Activated CD8-positive, alpha-beta T cell treated with anti-CD3 and anti-CD28 coated beads, Interleukin-2, amount 10 ng/mL, durations not matched to agents 7 days and 5 days (primary cell): ENCODE measurements at regions not wholly inside any gene's neighbourhood (a gene's known extent, or its start where the extent isn't known, plus 50 kb on each side); places are given as distances from the start of the nearest gene placed in this dataset.

Experiments
- ATAC-seq: fragments of 150-1000 bp; cut with Tn5 transposase; one replicate; pipeline ENCODE4 v1.10.0; 2021; ENCODE audit warnings: moderate library complexity
- CTCF ChIA-PET: fragments of 350-600 bp; sonication (Branson Sonifier 250); formaldehyde crosslinking; loops from one replicate; lab custom pipeline; 2021; ENCODE audit warnings: antibody characterized with exemption; lab: Charles Lee
- POLR2A ChIA-PET: fragments of 350-600 bp; sonication (Branson Sonifier 250); formaldehyde crosslinking; loops from one replicate; lab custom pipeline; 2021; ENCODE audit warnings: antibody characterized with exemption; lab: Charles Lee
- DNase-seq: peaks from one replicate; pipeline ENCODE4 v3.0.0-alpha.2; 2020
- H3K27ac Mint-ChIP-seq: one replicate; pipeline ENCODE4 v1.8.0; 2021; ENCODE audit warnings: mild to moderate bottlenecking, mixed read lengths
- H3K27me3 Mint-ChIP-seq: one replicate; pipeline ENCODE4 v1.8.0; 2021; ENCODE audit warnings: low read depth, mixed read lengths
- H3K36me3 Mint-ChIP-seq: one replicate; pipeline ENCODE4 v1.8.0; 2021; ENCODE audit warnings: low read depth, mixed read lengths
- H3K4me1 Mint-ChIP-seq: one replicate; pipeline ENCODE4 v1.8.0; 2021; ENCODE audit warnings: low read depth, mixed read lengths
- H3K4me3 Mint-ChIP-seq: one replicate; pipeline ENCODE4 v1.8.0; 2021; ENCODE audit warnings: mild to moderate bottlenecking, mixed read lengths
- H3K9me3 Mint-ChIP-seq: one replicate; pipeline ENCODE4 v1.8.0; 2022; ENCODE audit warnings: mixed read lengths; ENCODE audit not compliant: insufficient read depth

DNA sequence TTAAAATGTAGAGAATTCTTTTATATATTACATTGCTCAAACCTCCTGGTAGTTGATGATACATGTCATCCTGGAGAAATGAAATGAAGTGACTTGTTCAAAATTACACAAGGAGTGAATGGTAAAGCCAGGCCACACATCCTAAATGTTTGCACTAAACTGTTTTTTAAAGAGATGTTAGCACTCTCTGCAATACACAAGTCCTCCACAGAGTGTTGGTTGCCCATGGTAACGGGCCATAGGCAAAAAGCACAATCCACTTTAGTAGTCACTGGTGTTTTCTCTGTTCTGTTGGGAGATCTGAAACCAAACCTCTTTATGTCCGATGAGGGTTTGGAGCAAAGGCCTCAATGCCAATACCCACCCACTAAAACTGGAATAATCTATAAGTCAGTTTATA, 907.4 kb downstream of the NTRK3 start:
- ATAC-seq (no peak), DNase-seq (no peak)
- ChIA-PET CTCF (no interaction called here), POLR2A (no interaction called here)
- Mint-ChIP-seq H3K36me3 (no peaks in the 10 kb centered on the region), H3K4me3 (no peak overlapping the region), H3K27me3 (no peaks in the 10 kb centered on the region), H3K27ac (no peak overlapping the region), H3K9me3 (no peaks in the 10 kb centered on the region), H3K4me1 (no peaks in the 10 kb centered on the region)

DNA sequence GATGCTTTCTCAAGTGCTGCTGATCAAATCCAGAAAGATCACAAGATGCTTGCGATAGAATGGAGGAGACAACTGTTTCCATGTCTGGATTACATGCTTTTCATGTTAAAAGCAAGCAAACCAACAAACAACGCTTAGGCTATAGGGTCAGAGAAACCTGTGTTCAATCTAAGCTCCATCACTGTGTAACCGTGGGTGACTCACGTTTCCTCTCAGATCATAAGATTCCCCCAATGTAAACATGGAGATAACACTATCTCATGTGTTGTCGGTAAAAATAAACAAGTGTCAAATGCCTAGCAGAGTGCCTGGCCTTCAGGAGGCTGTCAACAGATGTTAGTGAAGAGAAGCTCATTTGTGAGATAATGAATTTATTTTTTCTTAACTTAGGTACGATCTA, 907.8 kb downstream of the NTRK3 start:
- POLR2A ChIA-PET, result no interaction called here
- H3K9me3 Mint-ChIP-seq, result no peaks in the 10 kb centered on the region
- CTCF ChIA-PET, result no interaction called here
- no peaks in the 10 kb centered on the region for H3K4me1 Mint-ChIP-seq
- H3K27ac Mint-ChIP-seq, result no peak overlapping the region
- H3K36me3 Mint-ChIP-seq, result no peaks in the 10 kb centered on the region
- no peaks in the 10 kb centered on the region for H3K27me3 Mint-ChIP-seq
- no peak for DNase-seq
- no peak overlapping the region for H3K4me3 Mint-ChIP-seq
- no peak for ATAC-seq

DNA sequence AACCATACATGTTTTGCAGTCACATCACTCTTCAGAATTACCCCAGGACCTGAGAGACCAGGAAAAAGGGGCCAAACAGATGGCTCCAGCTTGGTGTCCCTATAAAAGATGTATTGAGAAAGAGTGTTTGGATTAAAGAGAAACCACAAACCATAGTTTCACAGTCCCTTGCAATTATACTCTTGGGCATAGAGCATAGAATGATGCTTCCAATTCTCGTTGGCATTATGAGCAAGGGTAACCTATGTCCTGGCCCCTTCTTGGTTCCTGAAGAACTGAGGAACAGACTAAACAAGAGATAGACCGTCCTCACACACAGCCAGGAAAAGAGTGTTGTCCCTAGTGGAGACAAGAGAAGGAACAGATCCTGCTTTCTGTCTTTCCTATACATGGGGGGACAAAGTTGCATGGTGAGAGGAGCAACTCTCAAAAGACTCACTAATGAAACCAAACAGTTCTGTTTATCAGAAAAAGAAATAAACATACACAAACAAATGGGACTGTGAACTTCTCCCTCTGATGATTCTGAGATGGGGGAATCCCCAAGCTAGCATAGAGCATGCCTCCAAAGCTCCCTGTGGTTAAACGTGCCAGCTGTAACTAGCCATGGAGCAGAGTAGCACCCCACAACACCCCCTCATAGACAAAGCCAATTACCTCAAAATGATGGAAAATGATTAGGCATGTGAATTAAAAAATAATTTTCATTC, 908.6 kb downstream of the NTRK3 start:
- H3K4me1 Mint-ChIP-seq, result no peaks in the 10 kb centered on the region
- ATAC-seq, result no peak
- H3K27me3 Mint-ChIP-seq, result no peaks in the 10 kb centered on the region
- H3K27ac Mint-ChIP-seq, result no peak overlapping the region
- CTCF ChIA-PET, result no interaction called here
- H3K36me3 Mint-ChIP-seq, result no peaks in the 10 kb centered on the region
- H3K9me3 Mint-ChIP-seq, result no peaks in the 10 kb centered on the region
- no peak overlapping the region for H3K4me3 Mint-ChIP-seq
- no peak for DNase-seq
- POLR2A ChIA-PET, result no interaction called here

DNA sequence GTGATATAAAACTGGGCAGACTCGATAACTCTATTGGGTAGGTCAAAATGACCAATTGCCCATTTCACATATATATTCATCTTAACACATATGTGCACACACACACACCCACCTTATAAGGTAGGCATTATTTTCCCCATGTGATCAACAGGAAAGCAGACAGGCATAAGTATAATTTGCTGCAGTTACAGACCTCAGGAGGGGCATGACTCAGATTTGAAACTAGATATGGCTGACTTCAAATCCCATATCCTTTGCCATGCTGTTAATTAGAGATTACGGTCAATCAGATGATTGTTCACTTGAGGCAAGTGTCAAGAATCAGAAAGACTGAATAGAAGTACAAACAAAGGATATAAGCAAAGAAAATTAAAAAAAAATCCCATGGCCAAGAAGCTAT, 910.6 kb downstream of the NTRK3 start:
- Mint-ChIP-seq H3K27me3 (no peaks in the 10 kb centered on the region), H3K4me1 (no peaks in the 10 kb centered on the region), H3K4me3 (no peak overlapping the region), H3K36me3 (no peaks in the 10 kb centered on the region), H3K27ac (no peak overlapping the region), H3K9me3 (no peaks in the 10 kb centered on the region)
- ChIA-PET POLR2A (no interaction called here), CTCF (no interaction called here)
- DNase-seq, result no peak
- no peak for ATAC-seq

DNA sequence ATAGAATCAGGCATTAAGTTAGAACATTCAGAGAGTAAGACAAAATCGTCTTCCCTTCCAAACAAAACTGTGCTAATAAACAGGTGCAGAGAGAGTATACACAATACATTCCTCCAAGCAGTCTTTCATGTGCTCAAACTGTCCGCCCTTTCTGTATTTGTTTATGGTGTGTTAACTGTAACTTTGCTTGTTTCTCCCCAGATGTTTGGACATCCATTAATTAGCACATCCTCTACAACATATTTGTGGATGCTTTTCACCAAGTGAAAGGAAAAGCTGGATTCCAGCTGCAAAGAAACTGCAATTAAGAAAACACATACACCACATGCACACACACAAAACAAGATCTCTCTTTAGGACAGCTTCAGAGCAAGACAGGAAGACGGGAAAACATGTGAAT, 912.6 kb downstream of the NTRK3 start:
- Mint-ChIP-seq H3K4me1 (no peaks in the 10 kb centered on the region), H3K27ac (no peak overlapping the region), H3K36me3 (no peaks in the 10 kb centered on the region), H3K9me3 (no peaks in the 10 kb centered on the region), H3K4me3 (no peak overlapping the region), H3K27me3 (no peaks in the 10 kb centered on the region)
- CTCF ChIA-PET, result no interaction called here
- no peak for DNase-seq
- POLR2A ChIA-PET, result no interaction called here
- no peak for ATAC-seq

DNA sequence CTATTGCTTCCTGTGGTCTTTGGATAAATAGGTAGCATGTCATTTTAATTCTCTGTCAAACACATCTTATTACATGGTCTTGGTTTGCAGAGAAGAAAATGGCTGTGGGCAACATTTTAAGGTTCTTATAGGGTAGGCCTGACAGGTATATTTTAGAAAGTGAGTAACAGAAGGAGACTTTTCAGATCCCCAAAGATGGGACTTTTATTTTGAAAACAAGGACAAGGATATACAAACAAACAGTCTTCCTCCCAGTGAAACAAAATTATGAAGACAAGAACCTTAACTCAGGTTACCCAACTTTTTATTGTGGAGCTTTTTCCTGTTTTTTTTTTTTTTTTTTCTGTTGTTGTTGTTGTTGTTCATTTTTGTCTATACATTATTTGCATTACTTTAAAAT, 916.2 kb downstream of the NTRK3 start:
- Mint-ChIP-seq H3K4me1 (no peaks in the 10 kb centered on the region), H3K27me3 (no peaks in the 10 kb centered on the region), H3K4me3 (no peak overlapping the region), H3K36me3 (no peaks in the 10 kb centered on the region), H3K9me3 (no peaks in the 10 kb centered on the region), H3K27ac (no peak overlapping the region)
- no peak for ATAC-seq
- ChIA-PET CTCF (no interaction called here), POLR2A (no interaction called here)
- no peak for DNase-seq

DNA sequence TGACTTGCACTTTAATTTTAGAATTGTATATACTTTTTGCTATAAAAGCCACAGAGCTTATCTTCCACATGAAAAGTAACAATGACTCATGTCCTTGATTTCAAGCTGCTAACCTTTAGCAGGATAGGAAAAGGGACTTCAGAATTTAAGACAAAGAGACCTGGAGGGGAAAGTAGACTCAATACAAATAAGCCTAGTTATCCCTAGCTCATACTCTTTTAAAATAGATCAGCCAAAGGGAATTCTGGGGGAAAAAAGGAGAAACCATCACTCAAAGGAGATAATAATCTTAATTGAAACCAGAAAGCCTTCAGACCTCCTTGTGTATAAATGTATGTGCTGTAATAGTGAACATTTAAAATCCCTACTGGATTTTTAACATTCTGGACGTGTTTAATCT, 930.3 kb downstream of the NTRK3 start:
- H3K27me3 Mint-ChIP-seq, result no peaks in the 10 kb centered on the region

DNA sequence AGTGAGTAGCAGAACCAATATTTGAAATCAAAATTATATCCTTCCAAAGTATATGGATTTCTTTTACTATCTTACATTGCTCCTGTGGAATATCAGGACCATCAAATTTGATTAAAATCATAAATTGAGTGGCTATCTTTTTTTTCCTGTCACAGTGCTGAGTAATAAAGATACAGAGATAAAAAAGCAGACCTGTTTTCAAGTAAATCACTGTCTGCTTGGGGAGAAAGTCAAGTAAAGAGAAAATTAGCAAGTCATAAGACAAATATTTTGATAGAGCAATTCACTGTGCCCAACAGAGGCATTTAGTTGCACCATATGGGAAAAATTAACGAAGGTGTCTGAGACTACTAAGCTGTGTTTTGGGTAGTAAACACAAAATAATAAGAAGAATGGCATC, 933.7 kb downstream of the NTRK3 start:
- Mint-ChIP-seq H3K4me1 (no peaks in the 10 kb centered on the region), H3K9me3 (no peaks in the 10 kb centered on the region), H3K36me3 (no peaks in the 10 kb centered on the region), H3K4me3 (no peak overlapping the region), H3K27me3 (no peaks in the 10 kb centered on the region), H3K27ac (no peak overlapping the region)
- ATAC-seq (no peak), DNase-seq (no peak)
- CTCF ChIA-PET, result no interaction called here
- POLR2A ChIA-PET, result no interaction called here

More for the DNA sequence above, 930.3 kb downstream of the NTRK3 start:
- ATAC-seq (no peak), DNase-seq (no peak)
- Mint-ChIP-seq H3K36me3 (no peaks in the 10 kb centered on the region), H3K9me3 (peaks cover under 1% of the 10 kb centered on the region), H3K4me1 (no peaks in the 10 kb centered on the region), H3K4me3 (no peak overlapping the region), H3K27ac (no peak overlapping the region)
- ChIA-PET CTCF (no interaction called here), POLR2A (no interaction called here)

DNA sequence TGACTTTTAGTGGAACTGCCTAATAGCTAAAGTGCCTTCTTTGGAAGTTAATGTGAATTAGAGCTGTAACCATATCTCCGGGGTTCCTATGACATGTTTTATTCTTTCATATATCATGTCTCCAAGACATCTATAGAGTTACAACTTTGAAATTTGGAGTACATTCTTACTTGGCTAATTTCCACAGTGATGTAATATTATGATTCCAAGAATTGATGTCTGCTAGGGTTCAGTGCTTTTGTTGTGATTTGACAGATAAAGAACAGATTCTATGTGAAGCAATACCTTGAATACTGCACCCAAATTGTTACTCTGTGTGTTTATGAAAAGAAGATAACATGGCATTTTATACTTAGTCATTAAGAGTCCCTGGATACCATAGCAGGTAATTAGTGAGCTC, 934.3 kb downstream of the NTRK3 start:
- H3K4me1 Mint-ChIP-seq, result no peaks in the 10 kb centered on the region
- H3K27ac Mint-ChIP-seq, result no peak overlapping the region
- H3K4me3 Mint-ChIP-seq, result no peak overlapping the region
- no peak for DNase-seq
- POLR2A ChIA-PET, result no interaction called here
- no peak for ATAC-seq
- H3K27me3 Mint-ChIP-seq, result no peaks in the 10 kb centered on the region
- CTCF ChIA-PET, result no interaction called here
- H3K36me3 Mint-ChIP-seq, result no peaks in the 10 kb centered on the region
- no peaks in the 10 kb centered on the region for H3K9me3 Mint-ChIP-seq

DNA sequence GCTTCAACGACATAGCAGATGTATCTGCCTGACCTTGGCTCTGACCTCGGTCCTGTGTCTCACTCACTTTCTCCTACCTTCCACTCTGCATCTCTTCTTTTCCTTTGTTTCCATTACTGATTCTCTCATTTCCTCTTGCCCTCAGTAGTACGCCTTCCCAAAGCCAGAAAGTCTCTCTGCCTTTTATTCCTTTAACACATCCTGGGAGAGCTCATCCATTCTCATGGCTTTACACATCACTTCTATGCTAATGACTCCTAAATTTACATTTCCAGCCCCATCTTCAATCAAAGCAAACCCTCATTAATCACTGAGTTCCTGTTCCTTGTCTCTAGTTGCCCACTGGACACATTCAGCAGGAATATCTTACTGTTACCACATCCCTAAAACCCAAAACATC, 938.6 kb downstream of the NTRK3 start:
- Mint-ChIP-seq H3K9me3 (no peaks in the 10 kb centered on the region), H3K36me3 (no peaks in the 10 kb centered on the region), H3K4me1 (no peaks in the 10 kb centered on the region), H3K27me3 (no peaks in the 10 kb centered on the region), H3K27ac (no peak overlapping the region), H3K4me3 (no peak overlapping the region)
- CTCF ChIA-PET, result no interaction called here
- ATAC-seq, result no peak
- POLR2A ChIA-PET, result interaction anchor here (0.6 kb wide), 1 partner anchor 38 kb away, joined by 3 read pairs; no protein-coding TSS in a partner anchor
- DNase-seq, result no peak

DNA sequence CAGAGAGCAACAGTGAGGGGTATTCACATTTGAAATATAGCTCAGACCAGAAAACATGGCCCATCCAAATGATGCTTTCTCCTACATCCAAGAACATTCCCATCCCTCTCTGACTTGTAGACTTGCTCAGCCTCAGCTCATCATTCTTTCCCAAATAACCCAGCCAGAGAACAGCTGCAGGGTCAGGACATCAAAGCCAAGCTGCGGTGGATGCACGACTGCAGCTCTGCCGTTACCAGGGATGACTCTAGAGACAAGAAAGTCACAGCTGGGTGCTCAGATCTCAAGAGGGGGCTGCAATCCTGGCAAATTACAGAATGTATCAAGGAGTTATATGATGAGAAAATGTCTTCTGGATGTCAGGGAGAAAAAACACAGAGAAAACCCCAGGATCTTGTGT, 944.3 kb downstream of the NTRK3 start:
- POLR2A ChIA-PET, result no interaction called here
- CTCF ChIA-PET, result no interaction called here
- DNase-seq, result no peak
- no peak for ATAC-seq
- Mint-ChIP-seq H3K27ac (no peak overlapping the region), H3K4me1 (no peaks in the 10 kb centered on the region), H3K36me3 (no peaks in the 10 kb centered on the region), H3K27me3 (no peaks in the 10 kb centered on the region), H3K9me3 (no peaks in the 10 kb centered on the region), H3K4me3 (no peak overlapping the region)

DNA sequence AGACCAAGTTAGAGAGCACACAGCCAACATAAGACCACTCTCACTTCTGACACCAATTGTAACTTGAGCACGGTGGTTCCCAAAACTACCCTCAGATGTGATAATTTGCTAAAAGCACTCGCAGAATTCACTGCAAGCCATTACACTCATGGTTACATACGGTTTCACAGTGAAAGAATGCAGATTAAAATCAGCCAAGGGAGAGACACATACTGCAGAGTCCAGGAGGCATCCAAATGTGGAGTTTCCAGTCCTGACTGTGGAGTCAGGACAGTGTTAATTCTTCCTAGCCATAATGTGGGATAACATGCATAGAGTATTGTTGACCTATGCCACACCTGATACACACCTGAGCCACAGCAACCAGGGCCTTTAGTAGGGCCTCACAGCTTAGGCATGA, 956.4 kb downstream of the NTRK3 start:
- Mint-ChIP-seq H3K36me3 (no peaks in the 10 kb centered on the region), H3K4me1 (no peaks in the 10 kb centered on the region), H3K27me3 (no peaks in the 10 kb centered on the region), H3K27ac (no peak overlapping the region), H3K9me3 (no peaks in the 10 kb centered on the region), H3K4me3 (no peak overlapping the region)
- CTCF ChIA-PET, result no interaction called here
- ATAC-seq, result no peak
- no peak for DNase-seq
- POLR2A ChIA-PET, result no interaction called here

DNA sequence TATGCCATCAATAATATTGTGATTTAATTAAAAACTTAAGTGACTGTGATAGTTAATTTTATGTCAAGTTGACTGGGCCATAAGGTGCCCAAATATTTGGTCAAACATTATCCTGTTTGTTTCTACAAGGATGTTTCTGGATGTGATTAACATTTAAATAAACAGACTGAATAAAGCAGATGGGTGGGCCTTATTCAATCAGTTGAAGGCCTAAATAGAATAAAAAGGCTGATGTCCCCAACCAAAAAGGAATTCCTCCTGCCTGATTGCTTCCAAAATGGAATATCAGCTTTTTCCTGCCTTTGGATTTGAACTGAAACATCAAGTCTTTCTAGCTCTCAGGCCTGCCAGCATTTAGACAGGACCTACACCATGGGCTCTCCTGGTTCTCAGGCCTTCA, 961.7 kb downstream of the NTRK3 start:
- no peaks in the 10 kb centered on the region for H3K9me3 Mint-ChIP-seq
- H3K27me3 Mint-ChIP-seq, result no peaks in the 10 kb centered on the region
- H3K27ac Mint-ChIP-seq, result no peak overlapping the region
- DNase-seq, result no peak
- H3K36me3 Mint-ChIP-seq, result no peaks in the 10 kb centered on the region
- ATAC-seq, result no peak
- no peak overlapping the region for H3K4me3 Mint-ChIP-seq
- ChIA-PET POLR2A (no interaction called here), CTCF (no interaction called here)
- no peaks in the 10 kb centered on the region for H3K4me1 Mint-ChIP-seq
